ENCODE measurements at regions not wholly inside any gene's neighbourhood (a gene's known extent, or its start where the extent isn't known, plus 50 kb on each side); places are given as distances from the start of the nearest gene placed in this dataset.
"Not testable (repeated sequence)": the region's sequence is repeated elsewhere in the genome, so short reads cannot be mapped to it uniquely, and the experiment has no call there.

- intact Hi-C loops (cut with micrococcal nuclease): no loop called here
- H3K9ac ChIP-seq (ENCODE audit: low read length): no peak overlapping the region
- peak overlapping the region; percentile 21 for H3K27ac ChIP-seq (ENCODE audit: low read length)
- no peaks in the 10 kb centered on the region for H4K20me1 ChIP-seq (ENCODE audit: low read length)
- H3K36me3 ChIP-seq (ENCODE audit: low read depth, low read length): no peaks in the 10 kb centered on the region
- no peak for TF ChIP-seq EZH2phosphoT487 (IDR thresholded peaks at IDR 0.05; ENCODE audit: borderline replicate concordance, low read length)
- TF ChIP-seq EZH2 (IDR thresholded peaks at IDR 0.05; ENCODE audit: low read length, unreplicated experiment): no peak
- no peak for TF ChIP-seq CTCF (conservative IDR thresholded peaks at IDR 0.05; ENCODE audit: low read depth, low read length)
- H3K4me1 ChIP-seq (ENCODE audit: insufficient read depth, low read length): peaks cover 21% of the 10 kb centered on the region
- no peaks in the 10 kb centered on the region for H3K79me2 ChIP-seq (ENCODE audit: low read length)
- H3K4me3 ChIP-seq (ENCODE audit: low read length): no peak overlapping the region
- no peaks in the 10 kb centered on the region for H3F3A ChIP-seq (ENCODE audit: low read length, unreplicated experiment)
- H3K9me3 ChIP-seq (ENCODE audit: low read length): no peaks in the 10 kb centered on the region
- ChIA-PET CTCF (interaction anchor here (0.9 kb wide), 1 partner anchor 16 kb away, joined by 3 read pairs; no protein-coding TSS in a partner anchor), POLR2A (ENCODE audit: unreplicated experiment) (interaction anchor here (0.6 kb wide), 1 partner anchor 209 kb away, joined by 3 read pairs; no protein-coding TSS in a partner anchor)
- ATAC-seq (peak; percentile 33; the same call in 1 of the 2 replicates), DNase-seq (peak; percentile 14)
- H3K27me3 ChIP-seq (ENCODE audit: low read length): no peaks in the 10 kb centered on the region
- no peak overlapping the region for H2AFZ ChIP-seq (ENCODE audit: low read length)
- no peaks in the 10 kb centered on the region for H3K9me2 ChIP-seq (replicated peaks; ENCODE audit: low read length)
- BruUV-seq (replicated peaks): no TSS peak
- peak overlapping the region; percentile 30 for H3K4me2 ChIP-seq (ENCODE audit: low read length)
Measured at GRCh38 chr11:34773211-34773610, 143.0 kb downstream of the APIP start.

GRCh38 chr11:34770111-34770510 is 146.1 kb downstream of the APIP start:
- Histone ChIP-seq H3K9me2 (replicated peaks; ENCODE audit: low read length) (no peaks in the 10 kb centered on the region), H3K9me3 (ENCODE audit: low read length) (no peaks in the 10 kb centered on the region), H3K4me2 (ENCODE audit: low read length) (no peak overlapping the region), H3K9ac (ENCODE audit: low read length) (no peak overlapping the region), H3K27me3 (ENCODE audit: low read length) (no peaks in the 10 kb centered on the region), H3K4me3 (ENCODE audit: low read length) (no peak overlapping the region), H3K36me3 (ENCODE audit: low read depth, low read length) (no peaks in the 10 kb centered on the region), H3K27ac (ENCODE audit: low read length) (no peak overlapping the region), H3F3A (ENCODE audit: low read length, unreplicated experiment) (no peaks in the 10 kb centered on the region), H4K20me1 (ENCODE audit: low read length) (no peaks in the 10 kb centered on the region), H2AFZ (ENCODE audit: low read length) (no peak overlapping the region), H3K79me2 (ENCODE audit: low read length) (no peaks in the 10 kb centered on the region), H3K4me1 (ENCODE audit: insufficient read depth, low read length) (peaks cover 21% of the 10 kb centered on the region)
- no peak for DNase-seq
- no peak for TF ChIP-seq EZH2phosphoT487 (IDR thresholded peaks at IDR 0.05; ENCODE audit: borderline replicate concordance, low read length)
- TF ChIP-seq EZH2 (IDR thresholded peaks at IDR 0.05; ENCODE audit: low read length, unreplicated experiment): no peak
- TF ChIP-seq CTCF (conservative IDR thresholded peaks at IDR 0.05; ENCODE audit: low read depth, low read length): no peak
- BruUV-seq (replicated peaks): no TSS peak
- intact Hi-C loops (cut with micrococcal nuclease): no loop called here
- ATAC-seq: no peak
- ChIA-PET POLR2A (ENCODE audit: unreplicated experiment) (no interaction called here), CTCF (no interaction called here)

- Histone ChIP-seq H3K4me1 (ENCODE audit: insufficient read depth, low read length) (peaks cover 17% of the 10 kb centered on the region), H2AFZ (ENCODE audit: low read length) (no peak overlapping the region), H3K9me3 (ENCODE audit: low read length) (no peaks in the 10 kb centered on the region), H3K27ac (ENCODE audit: low read length) (no peak overlapping the region), H3K79me2 (ENCODE audit: low read length) (no peaks in the 10 kb centered on the region), H3K36me3 (ENCODE audit: low read depth, low read length) (no peaks in the 10 kb centered on the region), H4K20me1 (ENCODE audit: low read length) (no peaks in the 10 kb centered on the region), H3K4me2 (ENCODE audit: low read length) (no peak overlapping the region), H3K9ac (ENCODE audit: low read length) (no peak overlapping the region), H3K4me3 (ENCODE audit: low read length) (no peak overlapping the region), H3F3A (ENCODE audit: low read length, unreplicated experiment) (no peaks in the 10 kb centered on the region), H3K27me3 (ENCODE audit: low read length) (no peaks in the 10 kb centered on the region), H3K9me2 (replicated peaks; ENCODE audit: low read length) (no peaks in the 10 kb centered on the region)
- intact Hi-C loops (cut with micrococcal nuclease): no loop called here
- DNase-seq (no peak), ATAC-seq (no peak)
- ChIA-PET CTCF (no interaction called here), POLR2A (ENCODE audit: unreplicated experiment) (no interaction called here)
- no peak for TF ChIP-seq EZH2phosphoT487 (IDR thresholded peaks at IDR 0.05; ENCODE audit: borderline replicate concordance, low read length)
- TF ChIP-seq CTCF (conservative IDR thresholded peaks at IDR 0.05; ENCODE audit: low read depth, low read length): no peak
- no TSS peak for BruUV-seq (replicated peaks)
Measured at GRCh38 chr11:34769224-34769623, 147.0 kb downstream of the APIP start.

- H3K36me3 ChIP-seq (ENCODE audit: low read depth, low read length); H3K9me2 ChIP-seq (replicated peaks; ENCODE audit: low read length); H3K9me3 ChIP-seq (ENCODE audit: low read length); DNase-seq; CTCF ChIA-PET; H3K27me3 ChIP-seq (ENCODE audit: low read length); H3K27ac ChIP-seq (ENCODE audit: low read length); BruUV-seq (replicated peaks); H3K4me2 ChIP-seq (ENCODE audit: low read length); H4K20me1 ChIP-seq (ENCODE audit: low read length); ATAC-seq; H3K4me3 ChIP-seq (ENCODE audit: low read length); H3K9ac ChIP-seq (ENCODE audit: low read length); H3K4me1 ChIP-seq (ENCODE audit: insufficient read depth, low read length); POLR2A ChIA-PET (ENCODE audit: unreplicated experiment); H2AFZ ChIP-seq (ENCODE audit: low read length); H3K79me2 ChIP-seq (ENCODE audit: low read length); H3F3A ChIP-seq (ENCODE audit: low read length, unreplicated experiment); intact Hi-C loops (cut with micrococcal nuclease): not testable (repeated sequence)
Measured at GRCh38 chr11:34762625-34763024, 141.7 kb downstream of the EHF start.
